Peyer's patch (tissue), 4 donors: ENCODE measurements at regions not wholly inside any gene's neighbourhood (a gene's known extent, or its start where the extent isn't known, plus 50 kb on each side); places are given as distances from the start of the nearest gene placed in this dataset.

ENCODE experiments used
- POLR2A ChIP-seq, 2 donors: fragments of 450-650 bp; IDR thresholded peaks; one replicate each; pipeline ENCODE4 v1.5.1; 2017; ENCODE audit warnings: antibody characterized with exemption in 2 of 2, mild to moderate bottlenecking in 2 of 2, moderate library complexity in 2 of 2
- TF ChIP-seq, protein P1 (sequence below), 6 experiments: fragments of 450-650 bp in 4 of 6; fragments of 200-600 bp in 2 of 6; sonication (generic) in 1 of 6; IDR thresholded peaks; one replicate each; pipeline ENCODE4 v1.5.1; 2017 to 2019; ENCODE audit warnings: antibody characterized with exemption in 6 of 6, mild to moderate bottlenecking in 3 of 6, moderate library complexity in 1 of 6

DNA sequence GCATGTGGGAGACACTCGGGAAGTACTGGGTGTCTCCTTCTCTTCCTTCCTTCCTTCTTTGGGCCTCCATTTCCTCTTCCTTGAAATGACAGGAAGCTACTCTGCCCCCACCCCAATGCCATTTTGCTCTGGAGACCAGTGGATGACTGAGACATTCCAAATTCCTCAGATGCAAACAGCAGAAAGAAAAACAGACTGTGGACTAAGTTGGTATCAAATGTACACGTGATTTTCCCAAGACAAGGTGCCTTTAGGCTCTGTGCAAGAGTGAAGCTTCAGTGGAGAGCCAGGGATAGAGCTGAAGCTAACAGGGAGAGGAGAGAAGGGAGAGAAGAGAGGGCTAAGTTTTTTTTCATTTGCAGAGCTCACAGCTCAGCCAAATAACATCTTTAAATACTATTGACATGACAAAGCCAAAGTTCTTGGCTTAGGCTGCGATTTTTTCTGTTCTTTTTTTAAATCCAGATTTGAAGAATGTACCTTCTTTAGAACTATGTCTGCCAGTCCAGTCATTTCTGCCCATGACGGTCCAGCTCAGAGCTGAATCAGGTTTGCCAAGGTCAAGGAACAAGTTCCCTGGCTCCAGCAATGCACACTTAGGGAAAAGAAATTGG, 84.5 kb upstream of the LCLAT1 start:
- TF ChIP-seq, protein P1, sequence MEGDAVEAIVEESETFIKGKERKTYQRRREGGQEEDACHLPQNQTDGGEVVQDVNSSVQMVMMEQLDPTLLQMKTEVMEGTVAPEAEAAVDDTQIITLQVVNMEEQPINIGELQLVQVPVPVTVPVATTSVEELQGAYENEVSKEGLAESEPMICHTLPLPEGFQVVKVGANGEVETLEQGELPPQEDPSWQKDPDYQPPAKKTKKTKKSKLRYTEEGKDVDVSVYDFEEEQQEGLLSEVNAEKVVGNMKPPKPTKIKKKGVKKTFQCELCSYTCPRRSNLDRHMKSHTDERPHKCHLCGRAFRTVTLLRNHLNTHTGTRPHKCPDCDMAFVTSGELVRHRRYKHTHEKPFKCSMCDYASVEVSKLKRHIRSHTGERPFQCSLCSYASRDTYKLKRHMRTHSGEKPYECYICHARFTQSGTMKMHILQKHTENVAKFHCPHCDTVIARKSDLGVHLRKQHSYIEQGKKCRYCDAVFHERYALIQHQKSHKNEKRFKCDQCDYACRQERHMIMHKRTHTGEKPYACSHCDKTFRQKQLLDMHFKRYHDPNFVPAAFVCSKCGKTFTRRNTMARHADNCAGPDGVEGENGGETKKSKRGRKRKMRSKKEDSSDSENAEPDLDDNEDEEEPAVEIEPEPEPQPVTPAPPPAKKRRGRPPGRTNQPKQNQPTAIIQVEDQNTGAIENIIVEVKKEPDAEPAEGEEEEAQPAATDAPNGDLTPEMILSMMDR (IDR thresholded peaks at IDR 0.05): no peak
- TF ChIP-seq POLR2A (IDR thresholded peaks at IDR 0.05): no peak
